ENCODE measurements at regions not wholly inside any gene's neighbourhood (a gene's known extent, or its start where the extent isn't known, plus 50 kb on each side); places are given as distances from the start of the nearest gene placed in this dataset.
A peak's percentile ranks its signal among the peaks of the same experiment; 100 is the strongest.

- Histone ChIP-seq H3K36me3 (replicated peaks in 1 of 2; ENCODE audit: control insufficient read depth in 1 of 2, insufficient read depth in 2 of 2, low read length in 2 of 2) (no peaks in the 10 kb centered on the region), H2AFZ (ENCODE audit: insufficient read depth, low read depth, low read length, poor library complexity, severe bottlenecking) (no peak overlapping the region), H4K20me1 (ENCODE audit: insufficient read depth, low read length) (no peaks in the 10 kb centered on the region), H3K9ac (ENCODE audit: insufficient read depth, low read length, poor library complexity, severe bottlenecking) (no peak overlapping the region), H3K4me3 (replicated peaks in 1 of 3; ENCODE audit: low read depth in 2 of 3, low read length in 3 of 3) (no peak overlapping the region), H3K79me2 (ENCODE audit: insufficient read depth, low read length) (no peaks in the 10 kb centered on the region), H3K27ac (ENCODE audit: low read depth in 1 of 2, low read length in 2 of 2) (no peak overlapping the region), H3K9me3 (replicated peaks in 1 of 2; ENCODE audit: control insufficient read depth in 1 of 2, insufficient read depth in 1 of 2, low read length in 2 of 2) (no peaks in the 10 kb centered on the region), H3K4me1 (ENCODE audit: control insufficient read depth in 1 of 2, insufficient read depth in 2 of 2, low read length in 2 of 2) (peaks cover 0 to 3% of the 10 kb centered on the region in 2 donors), H3K4me2 (replicated peaks; ENCODE audit: extremely low read depth, low read length, poor library complexity, severe bottlenecking) (no peak overlapping the region), H3K27me3 (ENCODE audit: control insufficient read depth in 2 of 2, insufficient read depth in 2 of 2, low read length in 2 of 2) (no peaks in the 10 kb centered on the region)
- peaks cover 0 to 3% (median 1%) of the 10 kb centered on the region in 3 donors for H3K27me3 Mint-ChIP-seq (ENCODE audit: low read depth in 3 of 3)
- WGBS (ENCODE audit: insufficient coverage): 100% methylated on average over 2 of the region's 8 CpGs
- H3K9me3 Mint-ChIP-seq: peaks cover 0 to 3% (median 0%) of the 10 kb centered on the region in 7 donors
- TF ChIP-seq CTCF (IDR thresholded peaks at IDR 0.05): no peak
- intact Hi-C loops (cut with micrococcal nuclease): no loop called here
- DNase-seq: peak; percentile 16 to 28 (median 27)
- H3K36me3 Mint-ChIP-seq: no peaks in the 10 kb centered on the region
- H3K4me3 Mint-ChIP-seq: no peak overlapping the region
- no peak overlapping the region for H3K27ac Mint-ChIP-seq
- H3K4me1 Mint-ChIP-seq: peaks cover 10% of the 10 kb centered on the region
These were observed 102.6 kb upstream of the MYCBP2 start for GRCh38 chr13:77429320-77430142.

GRCh38 chr13:77425705-77426104 is 98.8 kb upstream of the MYCBP2 start:
- Mint-ChIP-seq H3K4me1 (peaks cover 16% of the 10 kb centered on the region), H3K27me3 (ENCODE audit: low read depth in 3 of 3) (peaks cover 0 to 3% (median 0%) of the 10 kb centered on the region in 3 donors), H3K4me3 (no peak overlapping the region), H3K9me3 (peaks cover 0 to 3% (median under 1%) of the 10 kb centered on the region in 7 donors), H3K27ac (no peak overlapping the region), H3K36me3 (no peaks in the 10 kb centered on the region)
- Histone ChIP-seq H3K9me3 (replicated peaks in 1 of 2; ENCODE audit: control insufficient read depth in 1 of 2, insufficient read depth in 1 of 2, low read length in 2 of 2) (no peaks in the 10 kb centered on the region), H3K79me2 (ENCODE audit: insufficient read depth, low read length) (no peaks in the 10 kb centered on the region), H3K4me2 (replicated peaks; ENCODE audit: extremely low read depth, low read length, poor library complexity, severe bottlenecking) (no peak overlapping the region), H3K4me1 (ENCODE audit: control insufficient read depth in 1 of 2, insufficient read depth in 2 of 2, low read length in 2 of 2) (peaks cover 0 to 3% of the 10 kb centered on the region in 2 donors), H3K36me3 (replicated peaks in 1 of 2; ENCODE audit: control insufficient read depth in 1 of 2, insufficient read depth in 2 of 2, low read length in 2 of 2) (no peaks in the 10 kb centered on the region), H3K27me3 (ENCODE audit: control insufficient read depth in 2 of 2, insufficient read depth in 2 of 2, low read length in 2 of 2) (no peaks in the 10 kb centered on the region), H3K9ac (ENCODE audit: insufficient read depth, low read length, poor library complexity, severe bottlenecking) (no peak overlapping the region), H3K27ac (ENCODE audit: low read depth in 1 of 2, low read length in 2 of 2) (no peak overlapping the region), H3K4me3 (replicated peaks in 1 of 3; ENCODE audit: low read depth in 2 of 3, low read length in 3 of 3) (no peak overlapping the region), H2AFZ (ENCODE audit: insufficient read depth, low read depth, low read length, poor library complexity, severe bottlenecking) (no peak overlapping the region), H4K20me1 (ENCODE audit: insufficient read depth, low read length) (no peaks in the 10 kb centered on the region)
- no peak for TF ChIP-seq CTCF (IDR thresholded peaks at IDR 0.05)
- DNase-seq: no peak
- intact Hi-C loops (cut with micrococcal nuclease): no loop called here
- WGBS (ENCODE audit: insufficient coverage): 100% methylated on average over 2 of the region's 5 CpGs

All from CD14-positive monocyte (primary cell).